Osteoblast (primary cell): ENCODE measurements at regions not wholly inside any gene's neighbourhood (a gene's known extent, or its start where the extent isn't known, plus 50 kb on each side); places are given as distances from the start of the nearest gene placed in this dataset.

Experiments used
- DNase-seq: peaks from one replicate; pipeline ENCODE4 v3.0.0; 2011; ENCODE audit warnings: low spot score, mixed read lengths; ENCODE audit not compliant: insufficient read length; ENCODE audit errors: missing footprints
- H2AFZ ChIP-seq: 2 replicates; pipeline ENCODE4 v1.6.0; 2011; ENCODE audit warnings: mild to moderate bottlenecking, low read length
- H3K27ac ChIP-seq: 2 replicates; pipeline ENCODE4 v1.5.1; 2011; ENCODE audit warnings: mild to moderate bottlenecking, low read depth, low read length, moderate library complexity
- H3K27me3 ChIP-seq: 2 replicates; pipeline ENCODE4 v1.6.0; 2012; ENCODE audit warnings: mild to moderate bottlenecking, control low read depth, inconsistent platforms, low read length, moderate library complexity; ENCODE audit not compliant: insufficient read depth
- H3K36me3 ChIP-seq: 2 replicates; pipeline ENCODE4 v1.5.1; 2011; ENCODE audit warnings: mild to moderate bottlenecking, low read length, control low read depth, moderate library complexity; ENCODE audit not compliant: insufficient read depth
- H3K4me1 ChIP-seq: 2 replicates; pipeline ENCODE4 v1.5.1; 2011; ENCODE audit warnings: mild to moderate bottlenecking, low read length, control low read depth, moderate library complexity; ENCODE audit not compliant: insufficient read depth
- H3K4me2 ChIP-seq: 2 replicates; pipeline ENCODE4 v1.6.0; 2011; ENCODE audit warnings: mild to moderate bottlenecking, low read length; ENCODE audit not compliant: insufficient read depth
- H3K4me3 ChIP-seq: fragments of 200-600 bp; sonication (generic); 3 replicates; pipeline ENCODE4 v1.5.1; 2012; ENCODE audit warnings: mild to moderate bottlenecking, low read length, inconsistent platforms; ENCODE audit not compliant: insufficient read depth
- H3K79me2 ChIP-seq: 2 replicates; pipeline ENCODE4 v1.6.0; 2012; ENCODE audit warnings: mild to moderate bottlenecking, low read length, control low read depth, inconsistent platforms; ENCODE audit not compliant: insufficient read depth
- H3K9me3 ChIP-seq: 2 replicates; pipeline ENCODE4 v1.5.1; 2011; ENCODE audit warnings: low read depth, low read length, control low read depth
- H4K20me1 ChIP-seq: 2 replicates; pipeline ENCODE4 v1.6.0; 2012; ENCODE audit warnings: mild to moderate bottlenecking, low read length, control low read depth; ENCODE audit not compliant: insufficient read depth
- CTCF ChIP-seq: IDR thresholded peaks from 2 replicates; pipeline ENCODE4 v1.5.1; 2011; ENCODE audit warnings: mild to moderate bottlenecking, low read depth, low read length, moderate library complexity; ENCODE audit errors: extremely low read depth

- no peaks in the 10 kb centered on the region for H3K79me2 ChIP-seq
- H3K9me3 ChIP-seq, result no peaks in the 10 kb centered on the region
- TF ChIP-seq CTCF, result no peak
- no peak overlapping the region for H3K4me3 ChIP-seq
- no peak overlapping the region for H2AFZ ChIP-seq
- DNase-seq, result no peak
- no peaks in the 10 kb centered on the region for H3K4me1 ChIP-seq
- H3K27me3 ChIP-seq, result no peaks in the 10 kb centered on the region
- no peaks in the 10 kb centered on the region for H3K36me3 ChIP-seq
- no peak overlapping the region for H3K4me2 ChIP-seq
- H4K20me1 ChIP-seq, result no peaks in the 10 kb centered on the region
- H3K27ac ChIP-seq, result no peak overlapping the region
Observed at GRCh38 chr3:137938876-137939275, 71.1 kb upstream of the CLDN18 start.

GRCh38 chr3:137944593-137944992 lies 65.4 kb upstream of the CLDN18 start:
- no peaks in the 10 kb centered on the region for H3K27me3 ChIP-seq
- H3K4me1 ChIP-seq, result no peaks in the 10 kb centered on the region
- no peak for TF ChIP-seq CTCF
- H3K79me2 ChIP-seq, result no peaks in the 10 kb centered on the region
- no peaks in the 10 kb centered on the region for H4K20me1 ChIP-seq
- no peak overlapping the region for H3K4me2 ChIP-seq
- no peak overlapping the region for H3K27ac ChIP-seq
- H3K4me3 ChIP-seq, result no peak overlapping the region
- no peak for DNase-seq
- H2AFZ ChIP-seq, result no peak overlapping the region
- no peaks in the 10 kb centered on the region for H3K9me3 ChIP-seq
- H3K36me3 ChIP-seq, result no peaks in the 10 kb centered on the region

GRCh38 chr3:137946356-137946973 lies 63.5 kb upstream of the CLDN18 start:
- no peak overlapping the region for H3K4me3 ChIP-seq
- H3K9me3 ChIP-seq, result no peaks in the 10 kb centered on the region
- no peaks in the 10 kb centered on the region for H4K20me1 ChIP-seq
- no peak overlapping the region for H3K4me2 ChIP-seq
- no peak for DNase-seq
- no peak overlapping the region for H3K27ac ChIP-seq
- TF ChIP-seq CTCF, result peak; percentile 71
- peak overlapping the region; percentile 27 for H2AFZ ChIP-seq
- H3K27me3 ChIP-seq, result no peaks in the 10 kb centered on the region
- H3K36me3 ChIP-seq, result no peaks in the 10 kb centered on the region
- H3K4me1 ChIP-seq, result no peaks in the 10 kb centered on the region
- no peaks in the 10 kb centered on the region for H3K79me2 ChIP-seq

- Histone ChIP-seq H4K20me1 (no peaks in the 10 kb centered on the region), H3K9me3 (no peaks in the 10 kb centered on the region), H3K27me3 (no peaks in the 10 kb centered on the region), H3K4me2 (no peak overlapping the region), H3K4me1 (no peaks in the 10 kb centered on the region), H3K79me2 (no peaks in the 10 kb centered on the region), H3K27ac (no peak overlapping the region), H2AFZ (no peak overlapping the region), H3K36me3 (no peaks in the 10 kb centered on the region), H3K4me3 (no peak overlapping the region)
- TF ChIP-seq CTCF, result no peak
- no peak for DNase-seq
Observed at GRCh38 chr3:137947117-137947516, 62.8 kb upstream of the CLDN18 start.
